MV-4-11 (cell line): ENCODE measurements at regions not wholly inside any gene's neighbourhood (a gene's known extent, or its start where the extent isn't known, plus 50 kb on each side); places are given as distances from the start of the nearest gene placed in this dataset.

Source experiments
- DNase-seq: peaks from one replicate; lab custom pipeline; 2025; lab: John Stamatoyannopoulos, UW

GRCh38 chr3:194279701-194280360, 71.3 kb downstream of the CPN2 start:
- no peak for DNase-seq

- DNase-seq: no peak
Observed at GRCh38 chr3:194280777-194281176, 70.4 kb downstream of the CPN2 start.

GRCh38 chr3:194281306-194281705, 69.8 kb downstream of the CPN2 start:
- DNase-seq: no peak

GRCh38 chr3:194281766-194282165, 69.4 kb downstream of the CPN2 start:
- DNase-seq: no peak

GRCh38 chr3:194282436-194283122, 68.5 kb downstream of the CPN2 start:
- no peak for DNase-seq

GRCh38 chr3:194283221-194284006, 67.7 kb downstream of the CPN2 start:
- no peak for DNase-seq

- DNase-seq: no peak
Observed at GRCh38 chr3:194284351-194284750, 66.8 kb downstream of the CPN2 start.

- DNase-seq: no peak
Observed at GRCh38 chr3:194285024-194285849, 65.9 kb downstream of the CPN2 start.

- DNase-seq: no peak
Observed at GRCh38 chr3:194285850-194286197, 65.3 kb downstream of the CPN2 start.

GRCh38 chr3:194286375-194287146, 64.6 kb downstream of the CPN2 start:
- no peak for DNase-seq

GRCh38 chr3:194287374-194287773, 63.8 kb downstream of the CPN2 start:
- DNase-seq: no peak

GRCh38 chr3:194287977-194288706, 63.0 kb downstream of the CPN2 start:
- DNase-seq: no peak
